GM23248 (cell line): ENCODE measurements at regions not wholly inside any gene's neighbourhood (a gene's known extent, or its start where the extent isn't known, plus 50 kb on each side); places are given as distances from the start of the nearest gene placed in this dataset.

Source experiments
- EZH2 ChIP-seq: fragments of 200-600 bp; sonication (generic); IDR thresholded peaks from 2 replicates; pipeline ENCODE4 v1.6.1; 2018; ENCODE audit warnings: antibody characterized with exemption, mild to moderate bottlenecking; ENCODE audit not compliant: insufficient read depth, poor library complexity, severe bottlenecking
- EZH2phosphoT487 ChIP-seq: fragments of 200-600 bp; sonication (generic); IDR thresholded peaks from 2 replicates; pipeline ENCODE4 v1.6.1; 2018; ENCODE audit warnings: antibody characterized with exemption, moderate library complexity, mild to moderate bottlenecking, low read depth; ENCODE audit not compliant: insufficient read depth

DNA sequence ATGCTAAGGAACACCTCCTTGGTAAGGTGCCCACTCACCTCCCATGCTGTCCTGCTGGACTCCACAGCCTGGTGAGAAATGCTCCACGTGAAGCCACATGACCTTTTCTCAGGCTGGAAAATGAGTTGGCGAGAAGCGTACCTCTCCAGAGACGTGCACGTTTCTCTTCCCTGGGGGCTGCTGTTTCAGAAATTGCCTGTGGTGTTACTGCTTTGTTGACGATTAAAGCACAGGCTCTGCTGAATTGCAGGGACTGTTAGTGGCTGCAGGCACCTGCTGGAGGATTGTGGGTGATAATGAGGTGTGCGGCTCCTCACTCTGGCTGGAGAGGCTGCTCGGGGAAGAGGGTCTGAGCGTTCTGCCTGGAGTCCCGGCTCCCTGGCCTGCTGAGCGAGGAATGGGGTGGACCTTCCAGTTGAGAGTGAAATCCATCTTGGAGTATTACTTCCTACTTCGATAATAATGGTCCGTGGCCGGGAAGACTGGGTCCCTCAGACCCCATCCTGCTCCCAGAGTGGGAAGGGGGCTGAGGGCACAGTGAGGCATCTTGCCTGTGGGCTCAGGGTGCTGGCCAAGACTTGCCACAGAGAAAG lies 199.3 kb upstream of the HDAC4 start:
- TF ChIP-seq EZH2, result no peak
- TF ChIP-seq EZH2phosphoT487, result no peak
